SK-N-SH treated with all-trans-retinoic acid at 6 μM for 48 hours (cell line): ENCODE measurements at regions not wholly inside any gene's neighbourhood (a gene's known extent, or its start where the extent isn't known, plus 50 kb on each side); places are given as distances from the start of the nearest gene placed in this dataset.

Experiments used
- ATAC-seq: fragments of 200-7000 bp; cut with Tn5 transposase; 3 replicates; pipeline ENCODE4 v1.9.1; 2020; ENCODE audit warnings: mild to moderate bottlenecking, moderate library complexity
- CSDC2 ChIP-seq: fragments of 250-450 bp; sonication (Bioruptor Pico); IDR thresholded peaks from 2 replicates; pipeline ENCODE4 v1.5.0; 2020; ENCODE audit warnings: mild to moderate bottlenecking, moderate library complexity
- GLIS3 ChIP-seq: fragments of 250-450 bp; sonication (Bioruptor Pico); IDR thresholded peaks from 2 replicates; pipeline ENCODE4 v1.5.0; 2020; ENCODE audit warnings: mild to moderate bottlenecking, moderate library complexity
- ISL1 ChIP-seq: fragments of 250-450 bp; sonication (Bioruptor Pico); IDR thresholded peaks from 2 replicates; pipeline ENCODE4 v2.1.2; 2022; ENCODE audit warnings: mild to moderate bottlenecking, moderate library complexity
- OSR1 ChIP-seq: fragments of 250-450 bp; sonication (Bioruptor Pico); IDR thresholded peaks from 2 replicates; pipeline ENCODE4 v1.8.0; 2022; ENCODE audit warnings: moderate library complexity, mild to moderate bottlenecking, inconsistent platforms
- PPARA ChIP-seq: fragments of 250-450 bp; sonication (Bioruptor Pico); IDR thresholded peaks from 2 replicates; pipeline ENCODE4 v1.5.0; 2020; ENCODE audit warnings: mild to moderate bottlenecking, borderline replicate concordance
- RARB ChIP-seq: fragments of 250-450 bp; sonication (Bioruptor Pico); IDR thresholded peaks from 2 replicates; pipeline ENCODE4 v1.8.0; 2021; ENCODE audit warnings: mild to moderate bottlenecking, moderate library complexity
- SNAI2 ChIP-seq: fragments of 250-450 bp; sonication (Bioruptor Pico); IDR thresholded peaks from 2 replicates; pipeline ENCODE4 v1.5.0; 2020; ENCODE audit warnings: mild to moderate bottlenecking, moderate library complexity
- TCF4 ChIP-seq: fragments of 250-450 bp; sonication (Bioruptor Pico); IDR thresholded peaks from 2 replicates; pipeline ENCODE4 v1.8.0; 2021; ENCODE audit warnings: mild to moderate bottlenecking, moderate library complexity, borderline replicate concordance
- TOX ChIP-seq: fragments of 250-450 bp; sonication (Bioruptor Pico); IDR thresholded peaks from 2 replicates; pipeline ENCODE4 v1.8.0; 2021; ENCODE audit warnings: mild to moderate bottlenecking, moderate library complexity, borderline replicate concordance
- ZC3H10 ChIP-seq: fragments of 250-450 bp; sonication (Bioruptor Pico); IDR thresholded peaks from 2 replicates; pipeline ENCODE4 v1.5.1; 2021; ENCODE audit warnings: mild to moderate bottlenecking, moderate library complexity
- ZFP3 ChIP-seq: fragments of 250-450 bp; sonication (Bioruptor Pico); IDR thresholded peaks from 2 replicates; pipeline ENCODE4 v1.5.0; 2020; ENCODE audit warnings: mild to moderate bottlenecking, moderate library complexity
- ZNF565 ChIP-seq: fragments of 450-650 bp; formaldehyde crosslinking; conservative IDR thresholded peaks from 2 replicates; pipeline ENCODE4 v1.5.0; 2020; ENCODE audit warnings: low read depth, mild to moderate bottlenecking, moderate library complexity
- ZNF70 ChIP-seq: fragments of 450-650 bp; formaldehyde crosslinking; IDR thresholded peaks from 2 replicates; pipeline ENCODE4 v1.5.0; 2020; ENCODE audit warnings: mild to moderate bottlenecking, moderate library complexity
- ZNF8 ChIP-seq: fragments of 450-650 bp; formaldehyde crosslinking; IDR thresholded peaks from 2 replicates; pipeline ENCODE4 v1.5.0; 2020; ENCODE audit warnings: mild to moderate bottlenecking, moderate library complexity
- TF ChIP-seq, protein P1 (sequence below): fragments of 250-450 bp; sonication (Bioruptor Pico); IDR thresholded peaks from 2 replicates; pipeline ENCODE4 v1.5.0; 2020; ENCODE audit warnings: mild to moderate bottlenecking, moderate library complexity
- TF ChIP-seq, protein P2 (sequence below): fragments of 250-450 bp; sonication (Bioruptor Pico); IDR thresholded peaks from 2 replicates; pipeline ENCODE4 v1.8.0; 2020; ENCODE audit warnings: mild to moderate bottlenecking, moderate library complexity, borderline replicate concordance
- TF ChIP-seq, protein P3 (sequence below): fragments of 250-450 bp; sonication (Bioruptor Pico); IDR thresholded peaks from 2 replicates; pipeline ENCODE4 v1.5.1; 2021; ENCODE audit warnings: mild to moderate bottlenecking, moderate library complexity
- TF ChIP-seq, protein P4 (sequence below): fragments of 250-450 bp; sonication (Bioruptor Pico); IDR thresholded peaks from 2 replicates; pipeline ENCODE4 v1.8.0; 2021; ENCODE audit warnings: low read depth, mild to moderate bottlenecking, moderate library complexity, borderline replicate concordance

DNA sequence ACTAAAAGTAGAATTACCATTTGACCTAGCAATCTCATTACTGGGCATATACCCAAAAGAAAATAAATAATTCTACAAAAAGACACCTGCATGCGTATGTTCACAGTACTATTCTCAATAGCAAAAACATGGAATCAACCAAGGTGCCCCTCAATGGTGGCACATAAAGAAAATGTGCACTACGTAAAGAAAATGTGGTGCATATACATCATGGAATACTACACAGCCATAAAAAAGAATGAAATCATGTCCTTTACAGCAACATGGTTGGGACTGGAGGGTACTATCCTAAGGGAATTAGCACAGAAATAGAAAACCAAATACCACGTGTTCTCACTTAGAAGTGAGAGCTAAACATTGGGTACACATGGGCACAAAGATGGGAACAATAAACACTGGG lies 250.7 kb upstream of the TNP1 start (continued):
- TF ChIP-seq, protein P1, sequence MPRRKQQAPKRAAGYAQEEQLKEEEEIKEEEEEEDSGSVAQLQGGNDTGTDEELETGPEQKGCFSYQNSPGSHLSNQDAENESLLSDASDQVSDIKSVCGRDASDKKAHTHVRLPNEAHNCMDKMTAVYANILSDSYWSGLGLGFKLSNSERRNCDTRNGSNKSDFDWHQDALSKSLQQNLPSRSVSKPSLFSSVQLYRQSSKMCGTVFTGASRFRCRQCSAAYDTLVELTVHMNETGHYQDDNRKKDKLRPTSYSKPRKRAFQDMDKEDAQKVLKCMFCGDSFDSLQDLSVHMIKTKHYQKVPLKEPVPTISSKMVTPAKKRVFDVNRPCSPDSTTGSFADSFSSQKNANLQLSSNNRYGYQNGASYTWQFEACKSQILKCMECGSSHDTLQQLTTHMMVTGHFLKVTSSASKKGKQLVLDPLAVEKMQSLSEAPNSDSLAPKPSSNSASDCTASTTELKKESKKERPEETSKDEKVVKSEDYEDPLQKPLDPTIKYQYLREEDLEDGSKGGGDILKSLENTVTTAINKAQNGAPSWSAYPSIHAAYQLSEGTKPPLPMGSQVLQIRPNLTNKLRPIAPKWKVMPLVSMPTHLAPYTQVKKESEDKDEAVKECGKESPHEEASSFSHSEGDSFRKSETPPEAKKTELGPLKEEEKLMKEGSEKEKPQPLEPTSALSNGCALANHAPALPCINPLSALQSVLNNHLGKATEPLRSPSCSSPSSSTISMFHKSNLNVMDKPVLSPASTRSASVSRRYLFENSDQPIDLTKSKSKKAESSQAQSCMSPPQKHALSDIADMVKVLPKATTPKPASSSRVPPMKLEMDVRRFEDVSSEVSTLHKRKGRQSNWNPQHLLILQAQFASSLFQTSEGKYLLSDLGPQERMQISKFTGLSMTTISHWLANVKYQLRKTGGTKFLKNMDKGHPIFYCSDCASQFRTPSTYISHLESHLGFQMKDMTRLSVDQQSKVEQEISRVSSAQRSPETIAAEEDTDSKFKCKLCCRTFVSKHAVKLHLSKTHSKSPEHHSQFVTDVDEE (CRISPR knock-in tag), result no peak
- no peak for TF ChIP-seq ZC3H10
- TF ChIP-seq ISL1 (CRISPR knock-in tag), result no peak
- TF ChIP-seq ZFP3, result no peak

DNA sequence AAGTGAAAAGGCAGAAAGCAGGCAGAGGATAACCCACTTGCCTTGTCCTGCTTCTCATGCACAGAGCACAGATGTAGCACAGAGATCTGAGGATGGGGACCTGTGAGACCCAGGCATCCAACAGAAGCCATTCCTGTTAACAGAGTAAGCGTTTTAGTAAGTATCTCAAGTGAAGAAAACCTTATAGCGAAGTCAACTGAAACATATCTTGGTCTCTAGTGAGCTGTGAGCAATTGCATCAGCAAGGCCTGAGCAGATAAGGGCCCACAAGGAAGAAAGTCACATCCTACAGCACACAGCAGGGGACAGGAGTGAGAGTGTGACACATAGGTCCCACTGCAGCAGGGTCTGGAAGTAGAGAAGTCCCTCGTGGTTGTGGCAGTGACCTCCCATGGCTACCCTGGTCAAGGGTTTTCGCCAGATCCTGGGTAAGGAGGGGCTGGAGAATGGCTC lies 248.7 kb upstream of the TNP1 start:
- ATAC-seq, result no peak

DNA sequence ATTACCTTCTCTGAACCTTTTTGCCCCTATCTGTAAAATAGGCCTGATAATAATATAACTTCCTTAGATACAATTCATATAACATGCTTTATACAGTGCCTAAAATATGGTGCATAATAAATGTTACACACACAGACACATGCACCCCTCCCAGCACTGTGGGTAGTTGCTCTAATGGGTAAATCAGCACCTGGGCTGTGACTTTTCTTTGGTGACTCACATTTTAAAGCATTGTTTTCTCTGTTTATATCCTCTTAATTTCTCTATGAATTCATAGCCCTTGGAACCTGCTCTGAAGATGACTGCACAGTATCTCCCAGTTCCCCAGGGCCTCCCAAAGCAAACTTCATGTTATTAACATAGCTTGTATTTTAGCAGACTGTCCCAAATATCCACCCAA lies 248.2 kb upstream of the TNP1 start:
- no peak for ATAC-seq
- no peak for TF ChIP-seq TOX (CRISPR knock-in tag)
- TF ChIP-seq ISL1 (CRISPR knock-in tag), result no peak
- TF ChIP-seq SNAI2 (CRISPR knock-in tag), result no peak
- no peak for TF ChIP-seq ZNF565 (CRISPR knock-in tag)
- TF ChIP-seq ZC3H10, result no peak
- TF ChIP-seq, protein P2, sequence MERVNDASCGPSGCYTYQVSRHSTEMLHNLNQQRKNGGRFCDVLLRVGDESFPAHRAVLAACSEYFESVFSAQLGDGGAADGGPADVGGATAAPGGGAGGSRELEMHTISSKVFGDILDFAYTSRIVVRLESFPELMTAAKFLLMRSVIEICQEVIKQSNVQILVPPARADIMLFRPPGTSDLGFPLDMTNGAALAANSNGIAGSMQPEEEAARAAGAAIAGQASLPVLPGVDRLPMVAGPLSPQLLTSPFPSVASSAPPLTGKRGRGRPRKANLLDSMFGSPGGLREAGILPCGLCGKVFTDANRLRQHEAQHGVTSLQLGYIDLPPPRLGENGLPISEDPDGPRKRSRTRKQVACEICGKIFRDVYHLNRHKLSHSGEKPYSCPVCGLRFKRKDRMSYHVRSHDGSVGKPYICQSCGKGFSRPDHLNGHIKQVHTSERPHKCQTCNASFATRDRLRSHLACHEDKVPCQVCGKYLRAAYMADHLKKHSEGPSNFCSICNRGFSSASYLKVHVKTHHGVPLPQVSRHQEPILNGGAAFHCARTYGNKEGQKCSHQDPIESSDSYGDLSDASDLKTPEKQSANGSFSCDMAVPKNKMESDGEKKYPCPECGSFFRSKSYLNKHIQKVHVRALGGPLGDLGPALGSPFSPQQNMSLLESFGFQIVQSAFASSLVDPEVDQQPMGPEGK (CRISPR knock-in tag), result no peak
- no peak for TF ChIP-seq TCF4
- no peak for TF ChIP-seq GLIS3 (CRISPR knock-in tag)
- TF ChIP-seq, all 23 proteins: peak for 0

More for the DNA sequence above, 248.7 kb upstream of the TNP1 start:
- no peak for TF ChIP-seq CSDC2 (CRISPR knock-in tag)
- TF ChIP-seq, protein P3, sequence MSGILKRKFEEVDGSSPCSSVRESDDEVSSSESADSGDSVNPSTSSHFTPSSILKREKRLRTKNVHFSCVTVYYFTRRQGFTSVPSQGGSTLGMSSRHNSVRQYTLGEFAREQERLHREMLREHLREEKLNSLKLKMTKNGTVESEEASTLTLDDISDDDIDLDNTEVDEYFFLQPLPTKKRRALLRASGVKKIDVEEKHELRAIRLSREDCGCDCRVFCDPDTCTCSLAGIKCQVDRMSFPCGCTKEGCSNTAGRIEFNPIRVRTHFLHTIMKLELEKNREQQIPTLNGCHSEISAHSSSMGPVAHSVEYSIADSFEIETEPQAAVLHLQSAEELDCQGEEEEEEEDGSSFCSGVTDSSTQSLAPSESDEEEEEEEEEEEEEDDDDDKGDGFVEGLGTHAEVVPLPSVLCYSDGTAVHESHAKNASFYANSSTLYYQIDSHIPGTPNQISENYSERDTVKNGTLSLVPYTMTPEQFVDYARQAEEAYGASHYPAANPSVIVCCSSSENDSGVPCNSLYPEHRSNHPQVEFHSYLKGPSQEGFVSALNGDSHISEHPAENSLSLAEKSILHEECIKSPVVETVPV (CRISPR knock-in tag), result no peak

DNA sequence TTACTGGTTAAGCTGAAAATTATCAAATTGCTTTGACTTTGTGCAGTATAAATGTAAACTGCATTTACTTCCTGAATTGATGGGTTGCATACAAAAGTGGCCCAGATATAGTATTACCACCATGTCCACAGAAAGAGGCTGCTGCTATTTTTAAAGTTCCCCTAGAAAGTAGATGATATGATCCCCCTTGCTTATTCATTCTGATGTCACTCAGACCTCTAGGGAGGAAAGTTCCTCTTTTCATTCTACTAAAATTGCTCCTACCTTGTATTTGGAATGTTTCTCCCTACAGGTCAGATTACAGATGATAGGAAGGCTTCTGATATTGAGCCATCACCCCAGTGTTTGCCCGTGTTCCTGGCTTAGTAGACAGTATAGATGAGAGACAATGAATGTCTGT lies 247.6 kb upstream of the TNP1 start:
- no peak for ATAC-seq
- TF ChIP-seq GLIS3 (CRISPR knock-in tag) (no peak), ISL1 (CRISPR knock-in tag) (no peak), PPARA (CRISPR knock-in tag) (no peak), TOX (CRISPR knock-in tag) (no peak), ZNF565 (CRISPR knock-in tag) (no peak), ZFP3 (no peak), ZNF70 (CRISPR knock-in tag) (no peak), CSDC2 (CRISPR knock-in tag) (no peak), RARB (CRISPR knock-in tag) (no peak), ZNF8 (no peak), OSR1 (no peak)
- TF ChIP-seq, protein P1 (CRISPR knock-in tag), result no peak
- TF ChIP-seq, protein P3 (CRISPR knock-in tag), result no peak
- TF ChIP-seq, protein P2 (CRISPR knock-in tag), result no peak
- TF ChIP-seq, protein P4, sequence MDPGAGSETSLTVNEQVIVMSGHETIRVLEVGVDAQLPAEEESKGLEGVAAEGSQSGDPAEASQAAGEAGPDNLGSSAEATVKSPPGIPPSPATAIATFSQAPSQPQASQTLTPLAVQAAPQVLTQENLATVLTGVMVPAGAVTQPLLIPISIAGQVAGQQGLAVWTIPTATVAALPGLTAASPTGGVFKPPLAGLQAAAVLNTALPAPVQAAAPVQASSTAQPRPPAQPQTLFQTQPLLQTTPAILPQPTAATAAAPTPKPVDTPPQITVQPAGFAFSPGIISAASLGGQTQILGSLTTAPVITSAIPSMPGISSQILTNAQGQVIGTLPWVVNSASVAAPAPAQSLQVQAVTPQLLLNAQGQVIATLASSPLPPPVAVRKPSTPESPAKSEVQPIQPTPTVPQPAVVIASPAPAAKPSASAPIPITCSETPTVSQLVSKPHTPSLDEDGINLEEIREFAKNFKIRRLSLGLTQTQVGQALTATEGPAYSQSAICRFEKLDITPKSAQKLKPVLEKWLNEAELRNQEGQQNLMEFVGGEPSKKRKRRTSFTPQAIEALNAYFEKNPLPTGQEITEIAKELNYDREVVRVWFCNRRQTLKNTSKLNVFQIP (CRISPR knock-in tag), result no peak
- TF ChIP-seq, all 23 proteins: peak for 0
